ENCODE measurements at regions not wholly inside any gene's neighbourhood (a gene's known extent, or its start where the extent isn't known, plus 50 kb on each side); places are given as distances from the start of the nearest gene placed in this dataset.

GRCh38 chr3:77887611-77888010 lies 847.7 kb downstream of the ROBO2 start:
- no peak for DNase-seq
- Mint-ChIP-seq H3K4me3 (no peak overlapping the region), H3K27me3 (ENCODE audit: low read depth in 3 of 3) (no peaks in the 10 kb centered on the region), H3K4me1 (no peaks in the 10 kb centered on the region), H3K27ac (no peak overlapping the region), H3K36me3 (no peaks in the 10 kb centered on the region), H3K9me3 (no peaks in the 10 kb centered on the region)
- H3K4me3 ChIP-seq (replicated peaks in 1 of 3; ENCODE audit: low read depth in 2 of 3, low read length in 3 of 3) = no peak overlapping the region
- no peak overlapping the region for H3K4me2 ChIP-seq (replicated peaks; ENCODE audit: extremely low read depth, low read length, poor library complexity, severe bottlenecking)
- no peak overlapping the region for H3K9ac ChIP-seq (ENCODE audit: insufficient read depth, low read length, poor library complexity, severe bottlenecking)
- no peaks in the 10 kb centered on the region for H4K20me1 ChIP-seq (ENCODE audit: insufficient read depth, low read length)
- no peak for TF ChIP-seq CTCF (IDR thresholded peaks at IDR 0.05)
- intact Hi-C loops (cut with micrococcal nuclease) = no loop called here
- whole genome bisulfite sequencing (ENCODE audit: insufficient coverage) = no CpG with 5 or more reads among the region's 3 CpGs
- H3K27ac ChIP-seq (ENCODE audit: low read depth in 1 of 2, low read length in 2 of 2) = no peak overlapping the region
- H3K4me1 ChIP-seq (ENCODE audit: control insufficient read depth in 1 of 2, insufficient read depth in 2 of 2, low read length in 2 of 2) = no peaks in the 10 kb centered on the region
- H3K36me3 ChIP-seq (replicated peaks in 1 of 2; ENCODE audit: control insufficient read depth in 1 of 2, insufficient read depth in 2 of 2, low read length in 2 of 2) = no peaks in the 10 kb centered on the region
- H3K9me3 ChIP-seq (replicated peaks in 1 of 2; ENCODE audit: control insufficient read depth in 1 of 2, insufficient read depth in 1 of 2, low read length in 2 of 2) = no peaks in the 10 kb centered on the region
- no peak overlapping the region for H2AFZ ChIP-seq (ENCODE audit: insufficient read depth, low read depth, low read length, poor library complexity, severe bottlenecking)
- H3K79me2 ChIP-seq (ENCODE audit: insufficient read depth, low read length) = no peaks in the 10 kb centered on the region
- H3K27me3 ChIP-seq (ENCODE audit: control insufficient read depth in 2 of 2, insufficient read depth in 2 of 2, low read length in 2 of 2) = no peaks in the 10 kb centered on the region

- no peak overlapping the region for H3K4me3 ChIP-seq (replicated peaks in 1 of 3; ENCODE audit: low read depth in 2 of 3, low read length in 3 of 3)
- Mint-ChIP-seq H3K9me3 (peaks cover 0 to 3% (median 0%) of the 10 kb centered on the region in 7 donors), H3K27ac (no peak overlapping the region), H3K4me1 (no peaks in the 10 kb centered on the region), H3K27me3 (ENCODE audit: low read depth in 3 of 3) (no peaks in the 10 kb centered on the region), H3K4me3 (no peak overlapping the region), H3K36me3 (no peaks in the 10 kb centered on the region)
- H3K9me3 ChIP-seq (replicated peaks in 1 of 2; ENCODE audit: control insufficient read depth in 1 of 2, insufficient read depth in 1 of 2, low read length in 2 of 2) = peaks cover 0 to 5% of the 10 kb centered on the region in 2 donors
- WGBS (ENCODE audit: insufficient coverage) = no CpG with 5 or more reads among the region's 3 CpGs
- no peaks in the 10 kb centered on the region for H3K36me3 ChIP-seq (replicated peaks in 1 of 2; ENCODE audit: control insufficient read depth in 1 of 2, insufficient read depth in 2 of 2, low read length in 2 of 2)
- no peak overlapping the region for H2AFZ ChIP-seq (ENCODE audit: insufficient read depth, low read depth, low read length, poor library complexity, severe bottlenecking)
- intact Hi-C loops (cut with micrococcal nuclease) = no loop called here
- no peaks in the 10 kb centered on the region for H3K27me3 ChIP-seq (ENCODE audit: control insufficient read depth in 2 of 2, insufficient read depth in 2 of 2, low read length in 2 of 2)
- no peaks in the 10 kb centered on the region for H4K20me1 ChIP-seq (ENCODE audit: insufficient read depth, low read length)
- H3K27ac ChIP-seq (ENCODE audit: low read depth in 1 of 2, low read length in 2 of 2) = no peak overlapping the region
- H3K4me2 ChIP-seq (replicated peaks; ENCODE audit: extremely low read depth, low read length, poor library complexity, severe bottlenecking) = no peak overlapping the region
- no peak overlapping the region for H3K9ac ChIP-seq (ENCODE audit: insufficient read depth, low read length, poor library complexity, severe bottlenecking)
- no peak for DNase-seq
- no peaks in the 10 kb centered on the region for H3K4me1 ChIP-seq (ENCODE audit: control insufficient read depth in 1 of 2, insufficient read depth in 2 of 2, low read length in 2 of 2)
- H3K79me2 ChIP-seq (ENCODE audit: insufficient read depth, low read length) = no peaks in the 10 kb centered on the region
- no peak for TF ChIP-seq CTCF (IDR thresholded peaks at IDR 0.05)
These were observed 849.7 kb downstream of the ROBO2 start for GRCh38 chr3:77889616-77890015.

Measured in CD14-positive monocyte (primary cell).